OCI-LY3 (cell line): ENCODE measurements at regions not wholly inside any gene's neighbourhood (a gene's known extent, or its start where the extent isn't known, plus 50 kb on each side); places are given as distances from the start of the nearest gene placed in this dataset.
A peak's percentile ranks its signal among the peaks of the same experiment; 100 is the strongest.

Experiments
- H2AFZ ChIP-seq: fragments of 200-600, 300-600 bp; shearing (Covaris generic); 2 replicates; pipeline ENCODE4 v1.6.0; 2014; ENCODE audit warnings: antibody characterized with exemption, low read depth, low read length
- H3K27ac ChIP-seq: fragments of 200-600, 300-600 bp; sonication (generic); 2 replicates; pipeline ENCODE4 v1.5.1; 2014; ENCODE audit warnings: mild to moderate bottlenecking, low read length, moderate library complexity, mixed read lengths
- H3K27me3 ChIP-seq: fragments of 200-600, 300-600 bp; sonication (generic); 2 replicates; pipeline ENCODE4 v1.6.1; 2014; ENCODE audit warnings: low read depth, low read length, mixed read lengths
- H3K36me3 ChIP-seq: fragments of 200-600, 300-600 bp; sonication (generic); replicated peaks from 2 replicates; pipeline ENCODE3; 2014; ENCODE audit warnings: low read depth, low read length, mixed read lengths
- H3K4me1 ChIP-seq: fragments of 300-600, 200-600 bp; sonication (generic); 2 replicates; pipeline ENCODE4 v1.6.1; 2014; ENCODE audit warnings: low read length, mixed read lengths
- H3K4me2 ChIP-seq: fragments of 200-600, 300-600 bp; sonication (generic); 2 replicates; pipeline ENCODE4 v1.6.1; 2014; ENCODE audit warnings: low read length, mixed read lengths
- H3K4me3 ChIP-seq: fragments of 300-600, 200-600 bp; sonication (generic); 2 replicates; pipeline ENCODE4 v1.5.1; 2014; ENCODE audit warnings: antibody characterized with exemption, mild to moderate bottlenecking, low read length, moderate library complexity
- H3K79me2 ChIP-seq: fragments of 300-600, 200-600 bp; shearing (Covaris generic); 2 replicates; pipeline ENCODE4 v1.6.1; 2014; ENCODE audit warnings: mild to moderate bottlenecking, low read length, mixed read lengths
- H3K9ac ChIP-seq: fragments of 300-600, 200-600 bp; shearing (Covaris generic); 2 replicates; pipeline ENCODE4 v1.6.0; 2014; ENCODE audit warnings: mild to moderate bottlenecking, low read length, moderate library complexity
- H3K9me3 ChIP-seq: fragments of 200-600, 300-600 bp; shearing (Covaris generic); 2 replicates; pipeline ENCODE4 v1.6.1; 2014; ENCODE audit warnings: low read length, mixed read lengths; ENCODE audit not compliant: insufficient read depth
- H4K20me1 ChIP-seq: fragments of 200-600, 300-600 bp; sonication (generic); 2 replicates; pipeline ENCODE4 v1.6.1; 2016; ENCODE audit warnings: low read length, mixed read lengths; ENCODE audit not compliant: insufficient read depth
- CTCF ChIP-seq: fragments of 200-600, 300-600 bp; sonication (generic); IDR thresholded peaks from 2 replicates; pipeline ENCODE4 v1.5.1; 2014; ENCODE audit warnings: antibody characterized with exemption, low read length, low read depth
- EZH2phosphoT487 ChIP-seq: fragments of 200-600 bp; shearing (Covaris generic); IDR thresholded peaks from 2 replicates; pipeline ENCODE4 v1.6.1; 2018; ENCODE audit warnings: antibody characterized with exemption, mixed run types, low read depth

GRCh38 chr3:177314897-177315296 is 117.6 kb upstream of the TBL1XR1 start:
- Histone ChIP-seq H3K4me3 (peak overlapping the region; percentile 32; the same call in 1 of the 2 replicates), H2AFZ (no peak overlapping the region), H3K9me3 (peaks cover 8% of the 10 kb centered on the region), H3K79me2 (no peaks in the 10 kb centered on the region), H3K36me3 (peaks cover 10% of the 10 kb centered on the region), H3K27ac (peak overlapping the region; percentile 90), H4K20me1 (no peaks in the 10 kb centered on the region), H3K4me2 (peak overlapping the region; percentile 61), H3K4me1 (peaks cover 50% of the 10 kb centered on the region), H3K9ac (peak overlapping the region; percentile 60), H3K27me3 (no peaks in the 10 kb centered on the region)
- no peak for TF ChIP-seq EZH2phosphoT487
- TF ChIP-seq CTCF: no peak

- Histone ChIP-seq H3K4me1 (peaks cover 69% of the 10 kb centered on the region), H3K79me2 (no peaks in the 10 kb centered on the region), H4K20me1 (no peaks in the 10 kb centered on the region), H2AFZ (no peak overlapping the region), H3K27ac (peak overlapping the region; percentile 69), H3K36me3 (peaks cover 7% of the 10 kb centered on the region), H3K4me2 (peak overlapping the region; percentile 59), H3K9me3 (peaks cover 5% of the 10 kb centered on the region), H3K27me3 (no peaks in the 10 kb centered on the region), H3K4me3 (peak overlapping the region; percentile 50), H3K9ac (no peak overlapping the region)
- TF ChIP-seq EZH2phosphoT487: no peak
- no peak for TF ChIP-seq CTCF
Measured at GRCh38 chr3:177317247-177317646, 120.0 kb upstream of the TBL1XR1 start.

GRCh38 chr3:177318559-177318958 is 121.3 kb upstream of the TBL1XR1 start:
- Histone ChIP-seq H3K4me2 (peak overlapping the region; percentile 4; the same call in 1 of the 2 replicates), H2AFZ (no peak overlapping the region), H4K20me1 (no peaks in the 10 kb centered on the region), H3K36me3 (peaks cover 3% of the 10 kb centered on the region), H3K4me3 (no peak overlapping the region), H3K27me3 (no peaks in the 10 kb centered on the region), H3K79me2 (no peaks in the 10 kb centered on the region), H3K9ac (no peak overlapping the region), H3K9me3 (no peaks in the 10 kb centered on the region), H3K27ac (peak overlapping the region; percentile 69), H3K4me1 (peaks cover 70% of the 10 kb centered on the region)
- no peak for TF ChIP-seq CTCF
- no peak for TF ChIP-seq EZH2phosphoT487

- Histone ChIP-seq H2AFZ (peak overlapping the region; percentile 80), H3K9ac (peak overlapping the region; percentile 35; the same call in 1 of the 2 replicates), H3K4me1 (peaks cover 75% of the 10 kb centered on the region), H3K9me3 (no peaks in the 10 kb centered on the region), H3K27ac (peak overlapping the region; percentile 61), H4K20me1 (no peaks in the 10 kb centered on the region), H3K27me3 (no peaks in the 10 kb centered on the region), H3K79me2 (no peaks in the 10 kb centered on the region), H3K36me3 (peaks cover 3% of the 10 kb centered on the region), H3K4me2 (peak overlapping the region; percentile 39), H3K4me3 (peak overlapping the region; percentile 3; the same call in 1 of the 2 replicates)
- TF ChIP-seq EZH2phosphoT487 (no peak), CTCF (no peak)
Measured at GRCh38 chr3:177320765-177321247, 123.5 kb upstream of the TBL1XR1 start.
